ENCODE measurements at regions not wholly inside any gene's neighbourhood (a gene's known extent, or its start where the extent isn't known, plus 50 kb on each side); places are given as distances from the start of the nearest gene placed in this dataset.

- H3K27ac ChIP-seq (replicated peaks), result no peak overlapping the region
- TF ChIP-seq CTCF (IDR thresholded peaks at IDR 0.05; ENCODE audit: borderline replicate concordance), result no peak
- intact Hi-C loops (cut with micrococcal nuclease), result no loop called here
- H3K4me1 ChIP-seq, result peaks cover 7% of the 10 kb centered on the region
- no peak overlapping the region for H3K4me3 ChIP-seq
- no peaks in the 10 kb centered on the region for H3K9me3 ChIP-seq (replicated peaks)
- no peaks in the 10 kb centered on the region for H3K36me3 ChIP-seq
- no peaks in the 10 kb centered on the region for H3K27me3 ChIP-seq (ENCODE audit: low read depth)
- no peak for DNase-seq
These were observed 361.6 kb upstream of the MARCKS start for GRCh38 chr6:113495521-113495920.

GRCh38 chr6:113496166-113496565, 361.0 kb upstream of the MARCKS start:
- peaks cover 7% of the 10 kb centered on the region for H3K4me1 ChIP-seq
- no peaks in the 10 kb centered on the region for H3K27me3 ChIP-seq (ENCODE audit: low read depth)
- H3K9me3 ChIP-seq (replicated peaks), result no peaks in the 10 kb centered on the region
- H3K27ac ChIP-seq (replicated peaks), result no peak overlapping the region
- TF ChIP-seq CTCF (IDR thresholded peaks at IDR 0.05; ENCODE audit: borderline replicate concordance), result no peak
- DNase-seq, result no peak
- H3K36me3 ChIP-seq, result no peaks in the 10 kb centered on the region
- intact Hi-C loops (cut with micrococcal nuclease), result no loop called here
- no peak overlapping the region for H3K4me3 ChIP-seq

GRCh38 chr6:113500221-113500620, 356.9 kb upstream of the MARCKS start:
- no peak for DNase-seq
- intact Hi-C loops (cut with micrococcal nuclease), result no loop called here
- H3K36me3 ChIP-seq, result no peaks in the 10 kb centered on the region
- H3K9me3 ChIP-seq (replicated peaks), result no peaks in the 10 kb centered on the region
- no peak for TF ChIP-seq CTCF (IDR thresholded peaks at IDR 0.05; ENCODE audit: borderline replicate concordance)
- no peaks in the 10 kb centered on the region for H3K27me3 ChIP-seq (ENCODE audit: low read depth)
- H3K27ac ChIP-seq (replicated peaks), result no peak overlapping the region
- H3K4me3 ChIP-seq, result no peak overlapping the region
- peaks cover 7% of the 10 kb centered on the region for H3K4me1 ChIP-seq

GRCh38 chr6:113505084-113505699, 352.0 kb upstream of the MARCKS start:
- Histone ChIP-seq H3K9me3 (replicated peaks) (no peaks in the 10 kb centered on the region), H3K4me1 (no peaks in the 10 kb centered on the region), H3K27me3 (ENCODE audit: low read depth) (no peaks in the 10 kb centered on the region), H3K4me3 (no peak overlapping the region), H3K36me3 (no peaks in the 10 kb centered on the region), H3K27ac (replicated peaks) (no peak overlapping the region)
- DNase-seq, result no peak
- intact Hi-C loops (cut with micrococcal nuclease), result no loop called here
- TF ChIP-seq CTCF (IDR thresholded peaks at IDR 0.05; ENCODE audit: borderline replicate concordance), result no peak

GRCh38 chr6:113508249-113508648, 348.9 kb upstream of the MARCKS start:
- TF ChIP-seq CTCF (IDR thresholded peaks at IDR 0.05; ENCODE audit: borderline replicate concordance), result no peak
- no peaks in the 10 kb centered on the region for H3K27me3 ChIP-seq (ENCODE audit: low read depth)

More at GRCh38 chr6:113508249-113508648, 348.9 kb upstream of the MARCKS start:
- no peaks in the 10 kb centered on the region for H3K9me3 ChIP-seq (replicated peaks)
- no peak overlapping the region for H3K4me3 ChIP-seq
- intact Hi-C loops (cut with micrococcal nuclease), result no loop called here
- H3K36me3 ChIP-seq, result no peaks in the 10 kb centered on the region
- DNase-seq, result no peak
- H3K27ac ChIP-seq (replicated peaks), result no peak overlapping the region
- H3K4me1 ChIP-seq, result no peaks in the 10 kb centered on the region

All from left ventricle myocardium inferior (tissue), 1 donor.